NCI-H345 treated with DMSO at 0.1 percent for 48 hours (cell line): ENCODE measurements at regions not wholly inside any gene's neighbourhood (a gene's known extent, or its start where the extent isn't known, plus 50 kb on each side); places are given as distances from the start of the nearest gene placed in this dataset.
A peak's percentile ranks its signal among the peaks of the same experiment; 100 is the strongest.

Experiments
- DNase-seq: peaks from one replicate; lab custom pipeline; 2025; ENCODE audit not compliant: unreplicated experiment; lab: John Stamatoyannopoulos, UW

DNA sequence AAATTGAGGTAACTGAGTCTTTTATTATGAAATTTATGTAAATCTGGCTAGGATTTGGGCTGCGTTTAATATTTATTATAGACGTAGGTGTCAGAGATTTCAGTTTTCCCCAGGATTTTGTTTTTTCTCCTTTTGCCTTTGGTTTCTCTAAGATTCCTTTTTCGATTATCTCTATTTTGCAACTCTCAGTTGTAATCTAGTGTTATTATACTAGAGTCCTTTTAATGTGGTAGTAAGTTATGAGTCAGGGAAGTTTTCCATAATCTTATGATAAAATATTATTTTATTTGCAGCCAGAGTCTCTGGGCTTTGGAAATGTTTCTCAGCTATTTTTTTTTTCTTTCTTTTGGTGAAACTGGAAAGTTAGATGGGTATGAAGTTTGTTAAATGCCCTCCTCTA lies 1043.8 kb downstream of the PLA2G4A start:
- DNase-seq, result no peak

DNA sequence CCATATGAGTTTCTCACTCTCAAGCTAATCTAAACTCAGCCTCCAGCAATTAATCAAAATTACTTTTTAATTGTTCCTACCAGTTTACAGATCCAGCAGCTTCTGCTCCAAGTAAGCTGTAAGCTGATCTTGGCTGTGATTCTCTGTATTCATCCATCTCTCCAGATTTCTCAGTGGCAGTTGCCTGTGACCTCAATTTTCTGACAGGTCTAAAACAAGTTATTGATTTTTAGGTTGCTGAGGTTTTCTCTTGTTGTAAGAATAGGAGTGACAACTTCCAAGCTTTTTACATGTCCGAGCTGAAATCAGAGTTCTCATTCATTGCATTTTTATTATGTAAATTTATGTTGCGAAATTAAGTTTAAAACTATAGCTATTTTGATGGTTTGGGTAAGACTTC lies 1044.4 kb downstream of the PLA2G4A start:
- DNase-seq, result no peak

DNA sequence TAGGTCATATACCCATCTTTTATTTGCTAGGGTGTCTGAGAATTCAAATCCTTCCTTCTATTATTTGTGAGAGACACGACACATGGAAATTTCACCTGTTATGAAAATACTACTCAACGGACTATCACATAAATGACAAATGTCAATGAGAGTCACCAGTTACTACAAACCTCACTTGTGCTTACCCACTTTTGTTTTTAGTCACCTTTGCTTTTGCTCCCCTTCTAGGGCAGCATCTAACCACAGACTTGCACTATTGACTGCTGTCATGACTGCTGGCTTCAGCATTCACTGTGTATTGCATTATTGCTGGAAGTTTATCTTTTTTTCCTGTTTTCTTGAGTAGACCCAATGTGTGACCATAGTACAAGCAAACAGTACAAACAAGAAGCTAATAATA lies 1048.0 kb downstream of the PLA2G4A start:
- DNase-seq, result no peak

DNA sequence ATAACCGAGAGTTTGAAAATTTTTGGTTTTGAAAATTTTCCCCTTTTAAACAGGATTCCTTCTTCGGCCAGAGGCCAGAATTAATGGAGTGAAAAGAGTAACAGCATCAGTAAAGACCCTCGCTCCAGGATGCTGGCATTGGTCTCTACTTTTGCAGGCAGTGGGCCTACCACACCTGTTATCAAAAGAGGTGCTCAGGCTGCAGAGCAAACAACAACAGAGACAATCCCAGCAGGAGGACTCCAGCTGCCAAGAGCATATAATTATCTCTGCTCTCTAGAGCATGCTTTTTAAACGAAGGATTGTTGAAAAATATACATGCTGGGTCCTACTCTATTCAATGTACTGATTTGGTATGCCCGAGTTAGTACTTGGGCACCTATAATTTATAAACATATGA lies 1048.5 kb downstream of the PLA2G4A start:
- DNase-seq, result peak; percentile 98

GRCh38 chr1:187878883-187879282 lies 1050.1 kb downstream of the PLA2G4A start:
- no peak for DNase-seq

DNA sequence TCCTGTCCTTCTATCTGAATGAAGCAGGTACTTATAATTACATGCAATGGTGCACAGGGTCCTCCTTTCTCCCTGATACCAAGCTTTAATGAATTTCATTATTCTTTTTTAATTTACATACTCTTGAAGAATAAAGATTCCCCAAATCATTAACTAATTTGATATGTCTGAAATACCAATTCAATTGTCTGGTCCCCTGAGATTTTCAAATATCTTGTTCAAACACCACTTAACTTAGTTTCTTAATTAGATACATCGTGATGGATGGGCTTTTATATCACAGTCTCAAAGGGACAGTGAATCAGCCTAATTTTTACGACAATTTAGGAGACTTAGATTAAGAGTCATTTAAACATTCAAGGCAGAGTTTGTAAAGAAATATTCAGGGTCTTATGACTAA lies 1054.6 kb downstream of the PLA2G4A start:
- no peak for DNase-seq

DNA sequence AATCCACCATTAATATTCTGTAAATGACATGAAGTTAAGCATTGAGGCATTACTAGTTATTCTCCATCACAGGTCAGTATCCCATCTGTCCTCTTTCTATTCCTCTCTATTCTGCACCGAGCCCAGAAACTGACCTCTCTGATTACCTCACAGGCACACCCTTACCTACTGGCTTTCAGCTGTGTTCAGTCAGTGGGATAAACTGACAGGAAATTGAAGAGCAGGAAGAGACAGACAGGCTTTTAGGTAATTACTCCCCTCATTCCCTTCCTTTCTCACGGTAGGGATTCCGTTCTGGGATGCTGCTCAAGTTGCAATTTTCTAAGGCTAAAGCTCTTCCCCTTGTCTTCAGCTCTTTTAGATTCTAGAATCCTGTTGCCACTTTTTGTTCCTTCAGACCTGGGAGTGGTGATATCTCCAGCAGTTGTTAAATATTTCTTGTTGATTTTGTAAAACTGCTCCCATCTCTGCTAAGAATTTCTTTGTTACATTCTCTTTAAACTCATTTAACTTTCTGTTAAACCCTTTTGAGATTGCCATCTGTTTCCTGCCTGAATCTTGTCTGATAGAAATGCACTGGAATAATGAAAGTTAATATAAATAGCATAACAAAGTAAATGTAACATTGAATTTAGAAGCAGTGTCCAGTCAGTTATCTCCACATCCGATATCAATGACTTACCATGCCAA lies 1063.4 kb downstream of the PLA2G4A start:
- no peak for DNase-seq

- DNase-seq, result no peak
These were observed 1063.9 kb downstream of the PLA2G4A start for GRCh38 chr1:187892683-187893039.

DNA sequence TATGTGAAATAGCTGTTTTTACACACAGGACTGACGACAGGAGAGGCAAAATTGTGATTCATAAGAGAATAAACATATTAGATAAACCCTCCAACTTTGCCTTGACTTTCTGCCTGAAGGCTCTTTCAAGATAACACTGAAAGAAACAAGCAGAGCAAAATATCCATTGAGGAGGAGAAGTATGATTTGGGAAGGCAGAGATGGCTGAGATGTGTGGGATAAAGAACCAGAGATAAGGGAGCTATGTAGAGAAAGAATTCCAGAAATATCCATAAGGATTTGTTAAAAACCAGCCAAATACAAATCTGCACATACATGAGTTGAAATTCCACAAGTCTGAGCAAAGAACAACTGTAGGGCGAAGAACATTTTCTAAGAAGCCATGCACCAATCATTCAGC lies 1064.7 kb downstream of the PLA2G4A start:
- DNase-seq, result no peak

DNA sequence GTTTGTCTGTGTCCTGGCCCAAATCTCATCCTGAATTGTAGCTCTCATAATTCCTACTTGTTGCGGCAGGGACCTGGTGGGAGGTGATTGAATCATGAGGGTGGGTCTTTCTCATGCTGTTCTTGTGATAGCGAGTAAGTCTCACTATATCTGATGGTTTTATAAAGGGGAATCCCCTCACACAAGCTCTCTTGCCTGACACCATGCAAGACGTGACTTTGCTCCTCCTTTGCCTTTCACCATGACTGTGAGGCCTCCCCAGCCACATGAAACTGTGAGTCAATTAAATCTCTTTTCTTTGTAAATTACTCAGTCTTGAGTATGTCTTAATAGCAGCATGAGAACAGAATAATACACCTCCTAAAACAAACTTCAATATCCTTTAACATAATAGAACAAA lies 1065.6 kb downstream of the PLA2G4A start:
- no peak for DNase-seq

DNA sequence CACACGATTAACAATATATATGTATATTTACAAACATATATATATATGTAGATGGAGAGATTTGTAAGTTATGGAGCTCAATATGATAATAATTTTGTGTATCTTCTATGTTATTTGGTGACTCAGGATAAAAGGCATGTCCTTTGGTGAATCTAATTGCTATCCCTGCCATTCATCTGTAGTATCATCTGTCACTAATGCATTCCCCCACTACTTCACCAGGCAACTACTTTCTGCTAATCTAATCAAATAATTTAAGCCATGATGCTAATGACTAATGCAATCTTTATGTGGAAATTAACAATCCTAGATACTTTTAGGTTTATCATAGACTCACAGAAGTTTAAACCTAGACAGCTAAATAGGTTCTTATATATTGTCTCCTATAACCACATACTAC lies 1074.5 kb downstream of the PLA2G4A start:
- no peak for DNase-seq

GRCh38 chr1:187909382-187909781 lies 1080.6 kb downstream of the PLA2G4A start:
- no peak for DNase-seq

DNA sequence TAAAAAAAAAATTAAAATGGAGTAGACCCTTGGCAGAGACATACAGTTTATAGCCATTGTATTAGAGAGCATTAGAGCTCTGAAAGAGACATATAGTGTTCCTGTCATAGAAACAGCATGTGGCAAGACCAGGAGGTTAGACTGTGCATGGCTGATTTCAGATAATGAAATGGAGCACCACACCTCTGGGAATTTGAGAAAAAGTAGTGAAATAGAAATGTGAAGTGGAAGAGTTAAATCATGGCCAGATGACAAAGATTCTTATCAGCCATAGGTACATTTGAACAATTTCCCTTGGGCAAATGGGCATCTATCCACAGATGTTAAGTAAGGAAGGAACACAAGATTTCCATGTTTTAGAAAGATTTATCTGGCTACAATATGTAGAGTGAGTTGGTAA lies 1083.1 kb downstream of the PLA2G4A start:
- DNase-seq, result no peak

DNA sequence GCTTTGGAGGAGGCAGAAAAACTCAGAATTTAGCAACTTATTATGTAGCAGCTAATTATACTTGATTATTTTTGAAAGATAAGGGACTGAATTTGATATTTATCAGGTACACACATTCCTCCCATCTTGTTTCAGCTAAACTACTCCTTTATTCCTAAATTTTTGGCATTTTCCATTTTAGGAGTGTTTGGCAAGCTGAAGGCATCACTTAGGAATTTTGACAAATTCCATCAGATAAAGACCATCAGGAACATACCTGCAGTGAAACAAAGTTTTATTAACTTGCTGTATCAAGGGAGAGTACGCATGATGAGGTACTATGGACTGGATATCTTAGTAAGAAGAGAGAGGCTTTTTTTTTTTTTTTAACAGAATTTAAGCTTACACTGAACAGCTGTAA lies 1092.2 kb downstream of the PLA2G4A start:
- DNase-seq, result no peak

DNA sequence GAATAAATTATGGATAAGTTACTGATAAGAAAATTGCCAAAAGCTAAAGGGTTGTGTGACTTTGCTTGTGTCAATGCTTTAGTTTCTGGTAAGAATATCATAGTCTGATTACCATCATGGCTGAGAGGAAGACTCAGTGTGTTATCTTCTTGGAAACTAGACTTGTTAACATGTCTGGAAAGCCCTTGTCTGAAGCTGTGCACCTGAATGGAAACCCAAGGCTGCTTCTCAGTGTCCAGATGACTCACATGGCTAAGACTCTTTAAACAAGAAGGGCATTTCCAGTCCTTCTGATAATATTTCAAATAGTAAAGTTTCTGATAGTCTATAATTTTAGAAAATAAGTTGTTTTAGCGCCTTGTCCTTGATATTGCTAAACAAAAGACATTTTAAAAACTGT lies 1092.7 kb downstream of the PLA2G4A start:
- DNase-seq, result no peak

GRCh38 chr1:187922255-187922654 lies 1093.5 kb downstream of the PLA2G4A start:
- DNase-seq, result no peak

- no peak for DNase-seq
These were observed 1095.5 kb downstream of the PLA2G4A start for GRCh38 chr1:187924252-187924651.

DNA sequence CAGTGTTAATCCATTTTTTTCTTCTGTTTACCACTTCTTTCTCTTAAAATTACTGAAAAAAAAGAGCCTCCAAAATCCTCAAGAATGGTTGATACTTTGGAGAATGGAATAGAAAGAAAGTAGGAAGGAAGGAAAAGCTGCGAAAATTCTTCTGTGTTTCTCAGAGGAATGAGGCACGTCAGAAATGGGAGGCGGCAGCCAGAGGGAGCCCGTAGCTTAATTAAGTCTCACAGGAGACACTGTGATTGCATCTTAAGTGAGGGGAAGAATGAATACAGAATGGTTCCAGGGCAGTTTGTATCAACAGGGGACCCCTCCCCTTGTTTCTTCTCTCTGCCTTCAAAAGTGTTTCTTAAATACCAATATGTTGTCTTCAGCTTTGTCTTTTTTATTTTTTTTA lies 1099.5 kb downstream of the PLA2G4A start:
- no peak for DNase-seq

- no peak for DNase-seq
These were observed 1099.9 kb downstream of the PLA2G4A start for GRCh38 chr1:187928696-187929095.

DNA sequence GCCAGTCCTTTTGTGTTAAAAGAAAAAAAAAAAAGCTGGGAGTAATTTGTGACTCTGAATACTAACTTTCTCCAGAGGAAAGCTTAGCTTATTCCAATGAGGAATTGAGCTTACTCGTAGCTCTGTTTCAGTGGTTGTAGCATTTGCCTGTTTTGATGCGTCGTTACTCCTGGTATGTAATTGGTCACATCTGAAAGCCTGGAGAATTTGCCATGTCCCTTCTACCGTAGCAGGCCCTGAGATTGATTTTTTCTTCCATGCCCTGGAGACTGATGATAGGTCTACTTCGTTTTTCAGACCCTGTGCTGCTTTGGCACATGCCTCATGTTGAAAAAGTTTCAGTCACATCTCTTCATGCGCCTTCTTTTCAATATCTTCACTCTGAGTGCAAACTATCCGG lies 1103.0 kb downstream of the PLA2G4A start:
- no peak for DNase-seq

- DNase-seq, result no peak
These were observed 1105.0 kb downstream of the PLA2G4A start for GRCh38 chr1:187933562-187934419.

- no peak for DNase-seq
These were observed 1107.9 kb downstream of the PLA2G4A start for GRCh38 chr1:187936667-187937066.

DNA sequence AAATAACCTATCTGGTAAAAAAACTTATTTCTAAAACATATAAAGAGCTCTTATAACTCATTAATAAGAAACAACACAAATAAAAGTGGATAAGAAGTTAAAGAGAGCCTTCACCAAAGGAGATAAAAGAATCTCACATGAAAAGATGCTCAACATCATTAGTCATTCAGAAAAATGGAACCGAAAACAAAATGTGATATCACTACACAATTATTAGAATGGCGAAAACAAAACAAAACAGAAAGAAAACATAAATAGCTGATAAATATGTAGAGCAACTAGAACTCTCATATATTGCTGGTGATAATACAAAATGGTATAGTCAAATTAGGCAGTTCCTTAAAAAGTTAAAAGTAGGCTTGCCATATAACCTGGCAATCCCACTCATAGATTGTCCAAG lies 1109.3 kb downstream of the PLA2G4A start:
- DNase-seq, result no peak
